Testis (tissue), 2 donors: ENCODE measurements at regions not wholly inside any gene's neighbourhood (a gene's known extent, or its start where the extent isn't known, plus 50 kb on each side); places are given as distances from the start of the nearest gene placed in this dataset.

Source experiments
- CTCF ChIP-seq, 3 experiments: fragments of 450-650 bp in 2 of 3; fragments of 200-600 bp in 1 of 3; sonication (generic) in 1 of 3; IDR thresholded peaks; one replicate each; pipeline ENCODE4 v1.5.1; 2016 to 2019; ENCODE audit warnings: antibody characterized with exemption in 3 of 3, mild to moderate bottlenecking in 2 of 3, moderate library complexity in 1 of 3
- POLR2A ChIP-seq: fragments of 450-650 bp; IDR thresholded peaks from one replicate; pipeline ENCODE4 v1.6.1; 2017; ENCODE audit warnings: antibody characterized with exemption, mild to moderate bottlenecking, moderate library complexity

- TF ChIP-seq CTCF (IDR thresholded peaks at IDR 0.05) (no peak), POLR2A (no peak)
These were observed 508.5 kb downstream of the KLF12 start for GRCh38 chr13:73625562-73626339.
